OCI-LY3 (cell line): ENCODE measurements at regions not wholly inside any gene's neighbourhood (a gene's known extent, or its start where the extent isn't known, plus 50 kb on each side); places are given as distances from the start of the nearest gene placed in this dataset.

Experiments used
- H2AFZ ChIP-seq: fragments of 200-600, 300-600 bp; shearing (Covaris generic); 2 replicates; pipeline ENCODE4 v1.6.0; 2014; ENCODE audit warnings: antibody characterized with exemption, low read depth, low read length
- H3K27ac ChIP-seq: fragments of 200-600, 300-600 bp; sonication (generic); 2 replicates; pipeline ENCODE4 v1.5.1; 2014; ENCODE audit warnings: mild to moderate bottlenecking, low read length, moderate library complexity, mixed read lengths
- H3K27me3 ChIP-seq: fragments of 200-600, 300-600 bp; sonication (generic); 2 replicates; pipeline ENCODE4 v1.6.1; 2014; ENCODE audit warnings: low read depth, low read length, mixed read lengths
- H3K36me3 ChIP-seq: fragments of 200-600, 300-600 bp; sonication (generic); replicated peaks from 2 replicates; pipeline ENCODE3; 2014; ENCODE audit warnings: low read depth, low read length, mixed read lengths
- H3K4me1 ChIP-seq: fragments of 300-600, 200-600 bp; sonication (generic); 2 replicates; pipeline ENCODE4 v1.6.1; 2014; ENCODE audit warnings: low read length, mixed read lengths
- H3K4me2 ChIP-seq: fragments of 200-600, 300-600 bp; sonication (generic); 2 replicates; pipeline ENCODE4 v1.6.1; 2014; ENCODE audit warnings: low read length, mixed read lengths
- H3K4me3 ChIP-seq: fragments of 300-600, 200-600 bp; sonication (generic); 2 replicates; pipeline ENCODE4 v1.5.1; 2014; ENCODE audit warnings: antibody characterized with exemption, mild to moderate bottlenecking, low read length, moderate library complexity
- H3K79me2 ChIP-seq: fragments of 300-600, 200-600 bp; shearing (Covaris generic); 2 replicates; pipeline ENCODE4 v1.6.1; 2014; ENCODE audit warnings: mild to moderate bottlenecking, low read length, mixed read lengths
- H3K9ac ChIP-seq: fragments of 300-600, 200-600 bp; shearing (Covaris generic); 2 replicates; pipeline ENCODE4 v1.6.0; 2014; ENCODE audit warnings: mild to moderate bottlenecking, low read length, moderate library complexity
- H3K9me3 ChIP-seq: fragments of 200-600, 300-600 bp; shearing (Covaris generic); 2 replicates; pipeline ENCODE4 v1.6.1; 2014; ENCODE audit warnings: low read length, mixed read lengths; ENCODE audit not compliant: insufficient read depth
- H4K20me1 ChIP-seq: fragments of 200-600, 300-600 bp; sonication (generic); 2 replicates; pipeline ENCODE4 v1.6.1; 2016; ENCODE audit warnings: low read length, mixed read lengths; ENCODE audit not compliant: insufficient read depth
- CTCF ChIP-seq: fragments of 200-600, 300-600 bp; sonication (generic); IDR thresholded peaks from 2 replicates; pipeline ENCODE4 v1.5.1; 2014; ENCODE audit warnings: antibody characterized with exemption, low read length, low read depth
- EZH2phosphoT487 ChIP-seq: fragments of 200-600 bp; shearing (Covaris generic); IDR thresholded peaks from 2 replicates; pipeline ENCODE4 v1.6.1; 2018; ENCODE audit warnings: antibody characterized with exemption, mixed run types, low read depth

- H3K36me3 ChIP-seq: no peaks in the 10 kb centered on the region
- no peaks in the 10 kb centered on the region for H3K9me3 ChIP-seq
- H3K4me2 ChIP-seq: no peak overlapping the region
- no peaks in the 10 kb centered on the region for H3K79me2 ChIP-seq
- TF ChIP-seq EZH2phosphoT487 (no peak), CTCF (no peak)
- peaks cover 97% of the 10 kb centered on the region for H3K27me3 ChIP-seq
- H4K20me1 ChIP-seq: peaks cover 4% of the 10 kb centered on the region; the same call in 1 of the 2 replicates
- H2AFZ ChIP-seq: no peak overlapping the region
- H3K9ac ChIP-seq: no peak overlapping the region
- 0 out of 2 replicates have a peak, but pooled peaks cover 3% of the 10 kb centered on the region for H3K4me1 ChIP-seq
- no peak overlapping the region for H3K27ac ChIP-seq
- no peak overlapping the region for H3K4me3 ChIP-seq
These were observed 465.8 kb upstream of the PROK2 start for GRCh38 chr3:72250725-72251124.

GRCh38 chr3:72248869-72249268 lies 463.9 kb upstream of the PROK2 start:
- Histone ChIP-seq H2AFZ (no peak overlapping the region), H3K27me3 (peaks cover 96% of the 10 kb centered on the region), H3K4me2 (no peak overlapping the region), H3K27ac (no peak overlapping the region), H3K9ac (no peak overlapping the region), H3K4me3 (no peak overlapping the region), H3K9me3 (no peaks in the 10 kb centered on the region), H3K4me1 (0 out of 2 replicates have a peak, but pooled peaks cover 3% of the 10 kb centered on the region), H3K79me2 (no peaks in the 10 kb centered on the region), H4K20me1 (no peaks in the 10 kb centered on the region), H3K36me3 (no peaks in the 10 kb centered on the region)
- TF ChIP-seq CTCF: no peak

- no peak overlapping the region for H3K9ac ChIP-seq
- H3K79me2 ChIP-seq: no peaks in the 10 kb centered on the region
- no peak overlapping the region for H3K4me3 ChIP-seq
- H3K27me3 ChIP-seq: peaks cover 96% of the 10 kb centered on the region
- no peak overlapping the region for H3K27ac ChIP-seq
- no peak overlapping the region for H2AFZ ChIP-seq
- H3K4me2 ChIP-seq: no peak overlapping the region
- H4K20me1 ChIP-seq: no peaks in the 10 kb centered on the region
- no peaks in the 10 kb centered on the region for H3K9me3 ChIP-seq
- H3K36me3 ChIP-seq: no peaks in the 10 kb centered on the region
- 0 out of 2 replicates have a peak, but pooled peaks cover 3% of the 10 kb centered on the region for H3K4me1 ChIP-seq
- TF ChIP-seq EZH2phosphoT487 (no peak), CTCF (no peak)
These were observed 463.4 kb upstream of the PROK2 start for GRCh38 chr3:72248389-72248761.

GRCh38 chr3:72247645-72248388 lies 462.9 kb upstream of the PROK2 start:
- Histone ChIP-seq H2AFZ (no peak overlapping the region), H3K36me3 (no peaks in the 10 kb centered on the region), H3K4me3 (no peak overlapping the region), H3K27ac (no peak overlapping the region), H3K4me2 (no peak overlapping the region), H3K9me3 (no peaks in the 10 kb centered on the region), H4K20me1 (no peaks in the 10 kb centered on the region), H3K79me2 (no peaks in the 10 kb centered on the region), H3K27me3 (peaks cover 96% of the 10 kb centered on the region), H3K4me1 (0 out of 2 replicates have a peak, but pooled peaks cover 3% of the 10 kb centered on the region), H3K9ac (no peak overlapping the region)
- no peak for TF ChIP-seq CTCF
- no peak for TF ChIP-seq EZH2phosphoT487
